CD14-positive monocyte (primary cell): ENCODE measurements at regions not wholly inside any gene's neighbourhood (a gene's known extent, or its start where the extent isn't known, plus 50 kb on each side); places are given as distances from the start of the nearest gene placed in this dataset.

Source experiments
- DNase-seq, 3 donors: peaks; one replicate each; pipeline ENCODE4 v3.0.0-alpha.2; 2011 to 2022
- H2AFZ ChIP-seq: 2 replicates; pipeline ENCODE4 v1.6.0; 2012; ENCODE audit warnings: mild to moderate bottlenecking, low read depth, low read length, inconsistent platforms; ENCODE audit not compliant: insufficient read depth, poor library complexity, severe bottlenecking
- H3K27ac ChIP-seq, 2 donors: 1 replicate in 1 of 2; 2 replicates in 1 of 2; pipeline ENCODE4 v1.5.1; 2012 to 2013; ENCODE audit warnings: low read length in 2 of 2, control low read depth in 1 of 2, inconsistent platforms in 1 of 2, low read depth in 1 of 2, mild to moderate bottlenecking in 1 of 2
- H3K27me3 ChIP-seq, 2 donors: one replicate each; pipeline versions ENCODE4 v1.6.0 to v1.6.1; 2011 to 2013; ENCODE audit warnings: low read length in 2 of 2; ENCODE audit not compliant: control insufficient read depth in 2 of 2, insufficient read depth in 2 of 2
- H3K36me3 ChIP-seq, 2 donors: replicated peaks in 1 of 2; 1 replicate in 1 of 2; 2 replicates in 1 of 2; pipeline versions ENCODE4 v1.5.1 to v1.6.1; 2012 to 2013; ENCODE audit warnings: low read length in 2 of 2, control low read depth in 1 of 2, inconsistent platforms in 1 of 2, mild to moderate bottlenecking in 1 of 2; ENCODE audit not compliant: insufficient read depth in 2 of 2, control insufficient read depth in 1 of 2
- H3K4me1 ChIP-seq, 2 donors: 1 replicate in 1 of 2; 2 replicates in 1 of 2; pipeline versions ENCODE4 v1.5.1 to v1.6.1; 2012 to 2013; ENCODE audit warnings: low read length in 2 of 2, control low read depth in 1 of 2, inconsistent platforms in 1 of 2, mild to moderate bottlenecking in 1 of 2, moderate library complexity in 1 of 2; ENCODE audit not compliant: insufficient read depth in 2 of 2, control insufficient read depth in 1 of 2
- H3K4me2 ChIP-seq: replicated peaks from 2 replicates; pipeline ENCODE3; 2012; ENCODE audit warnings: low read length, moderate library complexity, mild to moderate bottlenecking; ENCODE audit not compliant: poor library complexity, severe bottlenecking; ENCODE audit errors: extremely low read depth
- H3K4me3 ChIP-seq, 3 experiments: fragments of 200-600 bp in 1 of 3; sonication (generic) in 1 of 3; replicated peaks in 1 of 3; 1 replicate in 2 of 3; 2 replicates in 1 of 3; pipeline ENCODE4 v1.5.1; 2011 to 2013; ENCODE audit warnings: low read length in 3 of 3, mild to moderate bottlenecking in 3 of 3, control low read depth in 2 of 3, low read depth in 2 of 3, inconsistent platforms in 1 of 3, moderate library complexity in 1 of 3
- H3K79me2 ChIP-seq: 2 replicates; pipeline ENCODE4 v1.6.0; 2012; ENCODE audit warnings: mild to moderate bottlenecking, control low read depth, inconsistent platforms, low read length, moderate library complexity; ENCODE audit not compliant: insufficient read depth
- H3K9ac ChIP-seq: 2 replicates; pipeline ENCODE4 v1.6.0; 2017; ENCODE audit warnings: low read length, mild to moderate bottlenecking; ENCODE audit not compliant: insufficient read depth, poor library complexity, severe bottlenecking
- H3K9me3 ChIP-seq, 2 donors: replicated peaks in 1 of 2; 1 replicate in 1 of 2; 2 replicates in 1 of 2; pipeline versions ENCODE4 v1.5.1 to v1.6.1; 2012 to 2013; ENCODE audit warnings: low read length in 2 of 2, control low read depth in 1 of 2; ENCODE audit not compliant: control insufficient read depth in 1 of 2, insufficient read depth in 1 of 2
- H4K20me1 ChIP-seq: 2 replicates; pipeline ENCODE4 v1.6.0; 2012; ENCODE audit warnings: mild to moderate bottlenecking, low read length, control low read depth, moderate library complexity; ENCODE audit not compliant: insufficient read depth
- H3K27ac Mint-ChIP-seq, 7 donors: one replicate each; pipeline ENCODE4 v1.8.0; 2020; ENCODE audit warnings: mild to moderate bottlenecking in 7 of 7, mixed read lengths in 7 of 7, moderate library complexity in 6 of 7, inconsistent platforms in 2 of 7
- H3K27me3 Mint-ChIP-seq, 3 donors: one replicate each; pipeline ENCODE4 v1.8.0; 2021 to 2022; ENCODE audit warnings: low read depth in 3 of 3, mild to moderate bottlenecking in 3 of 3, mixed read lengths in 3 of 3, moderate library complexity in 3 of 3, inconsistent platforms in 1 of 3
- H3K36me3 Mint-ChIP-seq, 2 donors: one replicate each; pipeline ENCODE4 v1.8.0; 2020; ENCODE audit warnings: mixed read lengths in 2 of 2, inconsistent platforms in 1 of 2, mild to moderate bottlenecking in 1 of 2
- H3K4me1 Mint-ChIP-seq: one replicate; pipeline ENCODE4 v1.8.0; 2020; ENCODE audit warnings: mild to moderate bottlenecking, mixed read lengths
- H3K4me3 Mint-ChIP-seq, 2 donors: one replicate each; pipeline ENCODE4 v1.8.0; 2020; ENCODE audit warnings: mild to moderate bottlenecking in 2 of 2, mixed read lengths in 2 of 2, moderate library complexity in 1 of 2
- H3K9me3 Mint-ChIP-seq, 7 donors: one replicate each; pipeline ENCODE4 v1.8.0; 2020 to 2022; ENCODE audit warnings: mixed read lengths in 7 of 7, mild to moderate bottlenecking in 6 of 7, moderate library complexity in 6 of 7, inconsistent platforms in 2 of 7
- WGBS: methylation state at CpG from one replicate; pipeline ENCODE4 v1.1.5; 2013; ENCODE audit warnings: missing lambda C conversion rate; ENCODE audit not compliant: insufficient coverage; 5-methylcytosine and 5-hydroxymethylcytosine counted together
- intact Hi-C, 2 donors: fragments of 100-400 bp; cut with micrococcal nuclease; formaldehyde crosslinking; loops; one replicate each; pipeline versions ENCODE4 v1.15.0 to v1.15.1; 2023
- TF ChIP-seq, protein P1 (sequence below): fragments of 200-600 bp; IDR thresholded peaks from one replicate; pipeline ENCODE4 v1.8.0; 2022; ENCODE audit warnings: antibody characterized with exemption, mild to moderate bottlenecking

DNA sequence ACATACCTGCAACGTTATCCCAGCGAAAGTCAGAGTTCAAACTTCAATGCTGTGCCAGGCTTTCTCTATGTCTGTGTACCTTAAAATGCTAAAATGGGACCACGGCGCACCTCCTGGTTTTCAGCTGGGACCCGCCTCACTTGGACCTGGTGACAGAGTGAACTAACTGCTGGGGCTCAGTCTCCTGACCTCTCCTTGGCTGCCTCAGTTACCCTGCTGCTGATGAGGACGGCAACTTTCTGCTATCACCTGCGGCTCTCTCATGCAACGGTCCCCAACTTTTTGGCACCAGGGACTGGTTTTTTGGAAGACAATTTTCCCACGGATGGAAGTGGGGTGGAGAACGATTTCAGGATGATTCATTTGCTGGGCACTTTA, 402.8 kb downstream of the BRD1 start:
- intact Hi-C loops = no loop called here
- Mint-ChIP-seq H3K36me3 (no peaks in the 10 kb centered on the region), H3K4me1 (peaks cover 1% of the 10 kb centered on the region), H3K27ac (peak overlapping the region in 1 of 7 donors; percentile 37), H3K27me3 (peaks cover 0 to 12% (median 7%) of the 10 kb centered on the region in 3 donors), H3K9me3 (peaks cover 0 to 8% (median 3%) of the 10 kb centered on the region in 7 donors), H3K4me3 (no peak overlapping the region)
- H3K27ac ChIP-seq = no peak overlapping the region
- H3K27me3 ChIP-seq = no peaks in the 10 kb centered on the region
- H3K4me1 ChIP-seq = no peaks in the 10 kb centered on the region
- H3K9ac ChIP-seq = no peak overlapping the region
- DNase-seq = no peak
- TF ChIP-seq, protein P1, sequence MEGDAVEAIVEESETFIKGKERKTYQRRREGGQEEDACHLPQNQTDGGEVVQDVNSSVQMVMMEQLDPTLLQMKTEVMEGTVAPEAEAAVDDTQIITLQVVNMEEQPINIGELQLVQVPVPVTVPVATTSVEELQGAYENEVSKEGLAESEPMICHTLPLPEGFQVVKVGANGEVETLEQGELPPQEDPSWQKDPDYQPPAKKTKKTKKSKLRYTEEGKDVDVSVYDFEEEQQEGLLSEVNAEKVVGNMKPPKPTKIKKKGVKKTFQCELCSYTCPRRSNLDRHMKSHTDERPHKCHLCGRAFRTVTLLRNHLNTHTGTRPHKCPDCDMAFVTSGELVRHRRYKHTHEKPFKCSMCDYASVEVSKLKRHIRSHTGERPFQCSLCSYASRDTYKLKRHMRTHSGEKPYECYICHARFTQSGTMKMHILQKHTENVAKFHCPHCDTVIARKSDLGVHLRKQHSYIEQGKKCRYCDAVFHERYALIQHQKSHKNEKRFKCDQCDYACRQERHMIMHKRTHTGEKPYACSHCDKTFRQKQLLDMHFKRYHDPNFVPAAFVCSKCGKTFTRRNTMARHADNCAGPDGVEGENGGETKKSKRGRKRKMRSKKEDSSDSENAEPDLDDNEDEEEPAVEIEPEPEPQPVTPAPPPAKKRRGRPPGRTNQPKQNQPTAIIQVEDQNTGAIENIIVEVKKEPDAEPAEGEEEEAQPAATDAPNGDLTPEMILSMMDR = no peak
- H3K9me3 ChIP-seq = no peaks in the 10 kb centered on the region
- H3K4me3 ChIP-seq = no peak overlapping the region
- no peaks in the 10 kb centered on the region for H3K36me3 ChIP-seq
- H2AFZ ChIP-seq = no peak overlapping the region
- no peaks in the 10 kb centered on the region for H3K79me2 ChIP-seq
- 89% methylated on average over 6 of the region's 10 CpGs for whole genome bisulfite sequencing
- H4K20me1 ChIP-seq = no peaks in the 10 kb centered on the region
- no peak overlapping the region for H3K4me2 ChIP-seq

DNA sequence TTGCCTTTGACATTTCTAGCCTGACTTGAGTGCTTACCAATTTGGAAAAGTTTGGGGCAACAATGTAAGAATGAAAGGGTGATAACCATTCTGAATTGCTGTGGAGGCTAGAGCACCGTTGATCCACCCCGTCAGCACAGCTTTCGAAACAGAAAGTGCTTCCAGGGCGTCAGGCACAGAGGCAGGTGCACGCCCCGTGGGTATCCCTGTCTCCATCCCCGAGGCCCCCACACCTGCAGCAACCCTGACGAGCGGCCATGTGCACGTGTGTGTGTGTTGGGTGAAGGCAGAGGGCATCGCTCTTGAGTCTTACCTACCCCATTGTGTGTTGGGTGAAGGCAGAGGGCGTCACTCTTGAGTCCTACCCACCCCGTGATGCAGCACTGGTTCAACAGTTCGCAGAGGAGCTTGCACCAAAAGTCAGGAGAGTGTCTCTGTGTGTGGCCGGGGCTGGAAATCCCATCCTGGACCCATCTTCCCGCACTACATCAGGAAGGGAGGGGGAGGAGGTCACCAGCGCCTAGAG, 404.5 kb downstream of the BRD1 start:
- TF ChIP-seq, protein P1 = no peak
- Mint-ChIP-seq H3K4me3 (no peak overlapping the region), H3K27ac (no peak overlapping the region), H3K36me3 (no peaks in the 10 kb centered on the region), H3K9me3 (peaks cover 0 to 11% (median 3%) of the 10 kb centered on the region in 7 donors), H3K4me1 (peaks cover 1% of the 10 kb centered on the region), H3K27me3 (peaks cover 0 to 13% (median 11%) of the 10 kb centered on the region in 3 donors)
- no peak for DNase-seq
- no peak overlapping the region for H3K27ac ChIP-seq
- H3K9me3 ChIP-seq = no peaks in the 10 kb centered on the region
- no peak overlapping the region for H3K9ac ChIP-seq
- no peaks in the 10 kb centered on the region for H4K20me1 ChIP-seq
- no peaks in the 10 kb centered on the region for H3K27me3 ChIP-seq
- H3K79me2 ChIP-seq = no peaks in the 10 kb centered on the region
- H3K4me1 ChIP-seq = no peaks in the 10 kb centered on the region
- H3K4me3 ChIP-seq = no peak overlapping the region
- intact Hi-C loops = no loop called here
- H3K36me3 ChIP-seq = no peaks in the 10 kb centered on the region
- WGBS = 94% methylated on average over 11 of the region's 17 CpGs
- H2AFZ ChIP-seq = no peak overlapping the region
- no peak overlapping the region for H3K4me2 ChIP-seq
